ENCODE measurements at regions not wholly inside any gene's neighbourhood (a gene's known extent, or its start where the extent isn't known, plus 50 kb on each side); places are given as distances from the start of the nearest gene placed in this dataset.

- no peak for DNase-seq (ENCODE audit: low read depth in 2 of 2)
Measured at GRCh38 chr3:70383360-70383831, 71.0 kb upstream of the MDFIC2 start.

GRCh38 chr3:70374179-70374578, 61.7 kb upstream of the MDFIC2 start:
- DNase-seq (ENCODE audit: low read depth in 2 of 2), result no peak
